Coronary artery (tissue), 2 donors: ENCODE measurements at regions not wholly inside any gene's neighbourhood (a gene's known extent, or its start where the extent isn't known, plus 50 kb on each side); places are given as distances from the start of the nearest gene placed in this dataset.

ENCODE experiments used
- DNase-seq: peaks from one replicate; pipeline ENCODE4 v3.0.0-alpha.2; 2017; ENCODE audit warnings: low spot score
- H3K27ac ChIP-seq, 2 donors: fragments of 200-600 bp; sonication (generic); one replicate each; pipeline ENCODE4 v1.5.1; 2016 to 2019
- H3K4me3 ChIP-seq: fragments of 200-600 bp; sonication (generic); 2 replicates; pipeline ENCODE4 v1.5.1; 2016; ENCODE audit warnings: mild to moderate bottlenecking, moderate library complexity
- TF ChIP-seq, protein P1 (sequence below): fragments of 200-600 bp; sonication (generic); IDR thresholded peaks from one replicate; pipeline ENCODE4 v1.5.1; 2019; ENCODE audit warnings: antibody characterized with exemption

DNA sequence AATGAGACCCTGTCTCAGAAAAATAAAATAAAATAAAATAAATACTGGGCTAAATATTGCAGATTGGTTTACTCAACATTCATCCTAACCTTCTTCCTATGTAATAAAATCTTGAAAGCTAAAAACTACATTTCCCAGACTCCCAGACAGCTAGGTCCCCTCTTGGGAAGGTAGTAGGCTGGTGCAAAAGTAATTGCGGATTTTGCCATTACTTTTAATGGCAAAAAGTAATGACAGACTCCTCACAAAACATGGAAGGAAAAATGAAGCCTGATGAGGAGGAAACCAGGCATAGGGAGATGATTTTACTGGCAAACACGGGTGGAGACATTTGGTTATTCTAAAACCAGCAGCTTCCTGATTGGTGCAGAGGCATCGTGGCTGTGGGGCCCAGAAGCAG is 70.6 kb upstream of the E2F3 start:
- no peak overlapping the region for H3K4me3 ChIP-seq
- TF ChIP-seq, protein P1, sequence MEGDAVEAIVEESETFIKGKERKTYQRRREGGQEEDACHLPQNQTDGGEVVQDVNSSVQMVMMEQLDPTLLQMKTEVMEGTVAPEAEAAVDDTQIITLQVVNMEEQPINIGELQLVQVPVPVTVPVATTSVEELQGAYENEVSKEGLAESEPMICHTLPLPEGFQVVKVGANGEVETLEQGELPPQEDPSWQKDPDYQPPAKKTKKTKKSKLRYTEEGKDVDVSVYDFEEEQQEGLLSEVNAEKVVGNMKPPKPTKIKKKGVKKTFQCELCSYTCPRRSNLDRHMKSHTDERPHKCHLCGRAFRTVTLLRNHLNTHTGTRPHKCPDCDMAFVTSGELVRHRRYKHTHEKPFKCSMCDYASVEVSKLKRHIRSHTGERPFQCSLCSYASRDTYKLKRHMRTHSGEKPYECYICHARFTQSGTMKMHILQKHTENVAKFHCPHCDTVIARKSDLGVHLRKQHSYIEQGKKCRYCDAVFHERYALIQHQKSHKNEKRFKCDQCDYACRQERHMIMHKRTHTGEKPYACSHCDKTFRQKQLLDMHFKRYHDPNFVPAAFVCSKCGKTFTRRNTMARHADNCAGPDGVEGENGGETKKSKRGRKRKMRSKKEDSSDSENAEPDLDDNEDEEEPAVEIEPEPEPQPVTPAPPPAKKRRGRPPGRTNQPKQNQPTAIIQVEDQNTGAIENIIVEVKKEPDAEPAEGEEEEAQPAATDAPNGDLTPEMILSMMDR, result no peak
- no peak overlapping the region for H3K27ac ChIP-seq
- DNase-seq, result no peak

GRCh38 chr6:20331625-20332024 is 70.1 kb upstream of the E2F3 start:
- TF ChIP-seq, protein P1, result no peak
- H3K4me3 ChIP-seq, result no peak overlapping the region
- H3K27ac ChIP-seq, result no peak overlapping the region
- no peak for DNase-seq

GRCh38 chr6:20332441-20333006 is 69.2 kb upstream of the E2F3 start:
- TF ChIP-seq, protein P1, result no peak
- no peak overlapping the region for H3K4me3 ChIP-seq
- no peak for DNase-seq
- no peak overlapping the region for H3K27ac ChIP-seq

DNA sequence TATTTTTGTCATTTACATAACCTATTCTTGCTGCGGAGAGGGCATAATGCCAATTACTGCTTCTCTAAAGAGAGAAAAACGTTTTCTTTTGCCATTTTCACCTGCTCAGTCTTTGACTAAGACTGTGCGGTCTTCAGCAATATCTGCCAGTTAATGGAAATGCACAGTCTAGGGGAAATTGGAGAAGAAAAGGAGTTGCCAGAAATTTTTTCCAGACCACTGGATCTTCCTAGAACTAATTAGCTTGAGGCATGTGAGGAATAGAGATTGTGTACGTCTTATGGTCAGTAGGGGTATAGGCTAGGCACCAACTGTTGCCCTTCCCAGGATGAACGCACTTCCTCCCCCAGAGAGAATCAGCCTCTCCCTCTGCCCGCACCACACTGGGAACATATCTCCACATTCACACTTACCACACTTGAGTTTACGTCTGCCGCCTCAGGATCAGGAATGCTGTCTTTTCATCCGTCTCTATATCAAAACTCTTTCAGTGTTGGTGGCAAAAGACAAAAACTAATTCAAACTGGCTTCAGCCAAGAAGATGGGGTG is 67.9 kb upstream of the E2F3 start:
- no peak for DNase-seq
- TF ChIP-seq, protein P1, result no peak
- Histone ChIP-seq H3K27ac (no peak overlapping the region), H3K4me3 (no peak overlapping the region)

DNA sequence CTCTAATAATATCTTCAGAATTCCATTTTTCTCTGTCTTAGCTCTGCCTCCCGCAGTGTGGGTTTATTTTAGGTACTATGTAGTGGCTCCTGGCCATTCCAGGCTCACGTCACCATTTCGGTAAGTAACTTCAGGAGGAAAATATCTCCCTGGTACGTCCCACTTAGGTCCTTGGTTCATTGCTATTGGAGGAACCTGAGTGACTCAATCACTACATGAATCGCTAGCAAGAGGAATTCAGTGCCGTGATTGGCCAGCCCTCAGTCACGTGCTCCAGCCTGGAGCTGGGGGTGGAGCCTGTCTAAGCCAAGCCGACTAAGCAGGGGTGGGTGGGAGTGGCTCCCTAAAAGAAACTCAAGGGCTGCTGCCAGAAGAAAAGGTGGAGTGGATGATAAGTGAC is 67.3 kb upstream of the E2F3 start:
- Histone ChIP-seq H3K27ac (no peak overlapping the region), H3K4me3 (no peak overlapping the region)
- TF ChIP-seq, protein P1, result no peak
- DNase-seq, result no peak

DNA sequence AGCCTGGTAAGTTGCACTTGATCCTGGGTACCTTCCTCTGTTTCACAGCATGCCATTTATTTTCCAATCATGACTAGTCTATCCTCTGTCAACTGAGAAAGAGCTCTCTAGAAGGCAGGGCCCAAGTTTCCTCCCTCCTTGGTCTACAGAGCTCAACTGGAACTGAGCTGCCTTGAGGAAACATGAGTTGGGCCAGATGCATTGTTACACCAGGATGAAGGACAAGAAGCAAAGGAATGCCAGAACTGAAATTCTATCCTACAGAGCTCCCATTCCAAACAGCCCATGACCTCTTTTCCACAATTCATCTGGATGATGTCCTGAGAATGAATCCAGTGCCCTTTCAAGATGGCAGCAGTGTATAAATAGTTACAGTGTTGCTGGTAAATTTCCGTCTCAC is 66.7 kb upstream of the E2F3 start:
- H3K4me3 ChIP-seq, result no peak overlapping the region
- no peak for DNase-seq
- TF ChIP-seq, protein P1, result no peak
- no peak overlapping the region for H3K27ac ChIP-seq

DNA sequence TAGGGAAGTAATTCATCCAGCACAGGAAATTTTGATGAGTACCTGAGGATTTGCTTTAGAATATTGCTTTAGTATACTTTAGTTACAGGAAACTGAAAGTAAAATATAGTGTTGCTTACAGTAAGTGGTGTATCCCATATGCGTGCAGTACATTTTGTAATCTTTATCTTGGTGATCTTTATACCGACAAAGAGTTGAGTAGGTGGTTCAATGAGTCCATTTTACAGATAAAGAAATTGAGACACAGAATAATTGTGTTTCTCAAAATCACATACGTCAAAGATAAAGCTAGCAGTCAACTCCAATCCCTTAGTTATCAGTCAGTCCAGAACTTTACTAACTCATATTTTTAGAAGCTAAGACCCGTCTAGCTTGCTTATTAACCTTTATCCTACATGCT is 65.8 kb upstream of the E2F3 start:
- Histone ChIP-seq H3K27ac (no peak overlapping the region), H3K4me3 (no peak overlapping the region)
- DNase-seq, result no peak
- TF ChIP-seq, protein P1, result no peak
